Left cardiac atrium (tissue), 4 donors: ENCODE measurements at regions not wholly inside any gene's neighbourhood (a gene's known extent, or its start where the extent isn't known, plus 50 kb on each side); places are given as distances from the start of the nearest gene placed in this dataset.
"Not testable (repeated sequence)": the region's sequence is repeated elsewhere in the genome, so short reads cannot be mapped to it uniquely, and the experiment has no call there.

Source experiments
- ATAC-seq, 2 donors: fragments of 200-7000 bp; cut with Tn5 transposase; one replicate each; pipeline ENCODE4 v1.9.1; 2020; ENCODE audit warnings: mild to moderate bottlenecking in 2 of 2, moderate library complexity in 2 of 2
- DNase-seq: peaks from one replicate; pipeline ENCODE4 v3.0.0-alpha.2; 2020
- intact Hi-C, 2 donors: fragments of 100-400 bp; cut with DNase I; formaldehyde crosslinking; loops; one replicate each; pipeline versions ENCODE4 v1.14.1 to v1.15.1; 2022 to 2023
- donor health status: DM: no; HTN: yes; CAD: no.
- donor health status: DM: no; HTN: yes; CAD: no; lungs with severe emphysema.
- donor health status: DM: yes; HTN: yes; CAD: no.
- donor health status: Dilated cardiomyopathy.

GRCh38 chr11:23220086-23220485 lies 359.8 kb upstream of the CCDC179 start:
- DNase-seq, ATAC-seq, intact Hi-C loops: not testable (repeated sequence)

GRCh38 chr11:23221366-23221765 lies 361.1 kb upstream of the CCDC179 start:
- ATAC-seq (no peak), DNase-seq (no peak)
- intact Hi-C loops: no loop called here

GRCh38 chr11:23226331-23227077 lies 366.2 kb upstream of the CCDC179 start:
- DNase-seq: no peak
- ATAC-seq: no peak
- intact Hi-C loops: no loop called here

- intact Hi-C loops: no loop called here
- no peak for ATAC-seq
- no peak for DNase-seq
Measured at GRCh38 chr11:23227078-23227445, 366.8 kb upstream of the CCDC179 start.

- no peak for DNase-seq
- ATAC-seq: no peak
- intact Hi-C loops: no loop called here
Measured at GRCh38 chr11:23232652-23233051, 372.4 kb upstream of the CCDC179 start.

- ATAC-seq (no peak), DNase-seq (no peak)
- intact Hi-C loops: no loop called here
Measured at GRCh38 chr11:23233075-23233474, 372.8 kb upstream of the CCDC179 start.

- ATAC-seq (no peak), DNase-seq (no peak)
- intact Hi-C loops: no loop called here
Measured at GRCh38 chr11:23236826-23237555, 376.7 kb upstream of the CCDC179 start.

- intact Hi-C loops: no loop called here
- ATAC-seq (no peak), DNase-seq (no peak)
Measured at GRCh38 chr11:23252426-23252825, 392.2 kb upstream of the CCDC179 start.

GRCh38 chr11:23257088-23257487 lies 396.8 kb upstream of the CCDC179 start:
- ATAC-seq (no peak), DNase-seq (no peak)
- intact Hi-C loops: no loop called here

GRCh38 chr11:23257556-23257955 lies 397.3 kb upstream of the CCDC179 start:
- intact Hi-C loops: no loop called here

GRCh38 chr11:23263466-23263865 lies 403.2 kb upstream of the CCDC179 start:
- no peak for ATAC-seq
- intact Hi-C loops: no loop called here
- no peak for DNase-seq

More at GRCh38 chr11:23257556-23257955, 397.3 kb upstream of the CCDC179 start:
- no peak for DNase-seq
- no peak for ATAC-seq

- DNase-seq (no peak), ATAC-seq (no peak)
- intact Hi-C loops: no loop called here
Measured at GRCh38 chr11:23272095-23272494, 411.8 kb upstream of the CCDC179 start.

GRCh38 chr11:23278121-23278520 lies 417.8 kb upstream of the CCDC179 start:
- intact Hi-C loops: no loop called here
- ATAC-seq: no peak
- DNase-seq: no peak

- intact Hi-C loops: no loop called here
- ATAC-seq: no peak
- DNase-seq: no peak
Measured at GRCh38 chr11:23280088-23280487, 419.8 kb upstream of the CCDC179 start.

GRCh38 chr11:23283666-23284065 lies 423.4 kb upstream of the CCDC179 start:
- intact Hi-C loops: no loop called here
- ATAC-seq (no peak), DNase-seq (no peak)

GRCh38 chr11:23284631-23285030 lies 424.4 kb upstream of the CCDC179 start:
- ATAC-seq (no peak), DNase-seq (no peak)
- intact Hi-C loops: no loop called here

GRCh38 chr11:23288003-23288783 lies 427.9 kb upstream of the CCDC179 start:
- ATAC-seq (no peak), DNase-seq (no peak)
- intact Hi-C loops: no loop called here

GRCh38 chr11:23295241-23295640 lies 435.0 kb upstream of the CCDC179 start:
- DNase-seq (no peak), ATAC-seq (no peak)
- intact Hi-C loops: no loop called here

GRCh38 chr11:23308041-23308440 lies 447.8 kb upstream of the CCDC179 start:
- intact Hi-C loops: no loop called here
- no peak for ATAC-seq
- no peak for DNase-seq

- no peak for ATAC-seq
- DNase-seq: no peak
- intact Hi-C loops: no loop called here
Measured at GRCh38 chr11:23310276-23310675, 450.0 kb upstream of the CCDC179 start.
